Astrocyte (in vitro differentiated cells and primary cell): ENCODE measurements at regions not wholly inside any gene's neighbourhood (a gene's known extent, or its start where the extent isn't known, plus 50 kb on each side); places are given as distances from the start of the nearest gene placed in this dataset.

Experiments used
- DNase-seq: peaks from one replicate; pipeline ENCODE4 v3.0.0-alpha.2; 2010; ENCODE audit warnings: low read depth
- FAIRE-seq: peaks from 2 replicates; lab custom pipeline; 2011; peaks lifted over from hg19 to GRCh38; lab: Jason Lieb, UNC
- H2AFZ ChIP-seq: 2 replicates; pipeline ENCODE4 v1.6.0; 2012; ENCODE audit warnings: low read depth, low read length, inconsistent platforms
- H3K27ac ChIP-seq: 2 replicates; pipeline ENCODE4 v1.5.1; 2011; ENCODE audit warnings: low read depth, low read length, inconsistent platforms
- H3K27me3 ChIP-seq: 2 replicates; pipeline ENCODE4 v1.6.0; 2011; ENCODE audit warnings: low read length, inconsistent platforms; ENCODE audit not compliant: insufficient read depth
- H3K36me3 ChIP-seq: 2 replicates; pipeline ENCODE4 v1.5.1; 2011; ENCODE audit warnings: low read length, inconsistent platforms; ENCODE audit not compliant: insufficient read depth
- H3K4me1 ChIP-seq: 2 replicates; pipeline ENCODE4 v1.5.1; 2011; ENCODE audit warnings: low read length, inconsistent platforms; ENCODE audit not compliant: insufficient read depth
- H3K4me2 ChIP-seq: 2 replicates; pipeline ENCODE4 v1.6.0; 2012; ENCODE audit warnings: low read length, inconsistent platforms
- H3K4me3 ChIP-seq: 2 replicates; pipeline ENCODE4 v1.5.1; 2011; ENCODE audit warnings: low read depth, mild to moderate bottlenecking, low read length, inconsistent platforms; ENCODE audit not compliant: insufficient read depth
- H3K79me2 ChIP-seq: 2 replicates; pipeline ENCODE4 v1.6.0; 2012; ENCODE audit warnings: mild to moderate bottlenecking, low read length, inconsistent platforms; ENCODE audit not compliant: insufficient read depth
- H3K9ac ChIP-seq: 2 replicates; pipeline ENCODE4 v1.6.0; 2012; ENCODE audit warnings: mild to moderate bottlenecking, low read length, inconsistent platforms
- H3K9me3 ChIP-seq: 2 replicates; pipeline ENCODE4 v1.5.1; 2012; ENCODE audit warnings: low read depth, mild to moderate bottlenecking, low read length, inconsistent platforms; ENCODE audit not compliant: insufficient read depth
- H4K20me1 ChIP-seq: 2 replicates; pipeline ENCODE4 v1.6.0; 2012; ENCODE audit warnings: low read length, inconsistent platforms; ENCODE audit not compliant: insufficient read depth
- H3K27ac Mint-ChIP-seq: one replicate; pipeline ENCODE4 v1.8.0; 2021; ENCODE audit warnings: mild to moderate bottlenecking, mixed read lengths; ENCODE audit not compliant: unreplicated experiment
- H3K27me3 Mint-ChIP-seq: one replicate; pipeline ENCODE4 v1.8.0; 2021; ENCODE audit warnings: low read depth, mixed read lengths; ENCODE audit not compliant: unreplicated experiment
- H3K36me3 Mint-ChIP-seq: one replicate; pipeline ENCODE4 v1.8.0; 2021; ENCODE audit warnings: low read depth, mixed read lengths; ENCODE audit not compliant: unreplicated experiment
- H3K4me1 Mint-ChIP-seq: one replicate; pipeline ENCODE4 v1.8.0; 2021; ENCODE audit warnings: low read depth, mixed read lengths; ENCODE audit not compliant: unreplicated experiment
- H3K4me3 Mint-ChIP-seq: one replicate; pipeline ENCODE4 v1.8.0; 2021; ENCODE audit warnings: mild to moderate bottlenecking, moderate library complexity, mixed read lengths; ENCODE audit not compliant: unreplicated experiment
- H3K9me3 Mint-ChIP-seq: one replicate; pipeline ENCODE4 v1.8.0; 2021; ENCODE audit warnings: mild to moderate bottlenecking, mixed read lengths; ENCODE audit not compliant: unreplicated experiment
- CTCF ChIP-seq: IDR thresholded peaks from 2 replicates; pipeline ENCODE4 v1.5.1; 2011; ENCODE audit warnings: low read depth, mild to moderate bottlenecking, inconsistent platforms, low read length, moderate library complexity; ENCODE audit not compliant: insufficient read depth
- EZH2 ChIP-seq: IDR thresholded peaks from 2 replicates; pipeline ENCODE4 v1.6.1; 2012; ENCODE audit warnings: mild to moderate bottlenecking, low read length, inconsistent platforms; ENCODE audit not compliant: insufficient read depth

DNA sequence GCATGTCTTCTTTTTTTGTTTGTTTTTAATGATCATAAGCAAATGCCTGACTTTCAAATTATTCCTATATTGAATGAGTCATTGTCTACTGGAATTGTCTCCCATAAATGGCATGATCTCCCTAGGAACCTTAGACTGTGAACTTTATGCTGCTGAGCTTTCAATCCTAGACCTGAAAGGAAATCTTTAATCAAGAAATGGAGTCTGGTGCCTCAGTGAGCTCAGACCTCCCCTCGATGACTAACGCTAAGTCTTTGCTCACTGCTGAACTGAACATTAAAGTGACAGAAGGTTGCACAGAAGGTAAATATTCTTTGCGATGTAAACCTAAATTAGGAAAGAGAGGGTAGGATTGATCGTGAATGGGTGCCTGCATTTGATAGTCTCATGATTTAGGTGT lies 745.2 kb upstream of the WWC1 start:
- Histone ChIP-seq H3K9ac (no peak overlapping the region), H3K4me1 (no peaks in the 10 kb centered on the region), H3K36me3 (no peaks in the 10 kb centered on the region), H3K4me2 (no peak overlapping the region), H4K20me1 (no peaks in the 10 kb centered on the region), H3K9me3 (no peaks in the 10 kb centered on the region), H3K27me3 (no peaks in the 10 kb centered on the region), H3K4me3 (no peak overlapping the region), H2AFZ (no peak overlapping the region), H3K27ac (no peak overlapping the region), H3K79me2 (no peaks in the 10 kb centered on the region)
- peaks cover 15% of the 10 kb centered on the region for H3K4me1 Mint-ChIP-seq
- H3K36me3 Mint-ChIP-seq: no peaks in the 10 kb centered on the region
- no peak overlapping the region for H3K4me3 Mint-ChIP-seq
- H3K9me3 Mint-ChIP-seq: no peaks in the 10 kb centered on the region
- no peak for FAIRE-seq
- TF ChIP-seq EZH2: no peak
- no peak for TF ChIP-seq CTCF
- DNase-seq: no peak
- H3K27ac Mint-ChIP-seq: no peak overlapping the region
- H3K27me3 Mint-ChIP-seq: no peaks in the 10 kb centered on the region

DNA sequence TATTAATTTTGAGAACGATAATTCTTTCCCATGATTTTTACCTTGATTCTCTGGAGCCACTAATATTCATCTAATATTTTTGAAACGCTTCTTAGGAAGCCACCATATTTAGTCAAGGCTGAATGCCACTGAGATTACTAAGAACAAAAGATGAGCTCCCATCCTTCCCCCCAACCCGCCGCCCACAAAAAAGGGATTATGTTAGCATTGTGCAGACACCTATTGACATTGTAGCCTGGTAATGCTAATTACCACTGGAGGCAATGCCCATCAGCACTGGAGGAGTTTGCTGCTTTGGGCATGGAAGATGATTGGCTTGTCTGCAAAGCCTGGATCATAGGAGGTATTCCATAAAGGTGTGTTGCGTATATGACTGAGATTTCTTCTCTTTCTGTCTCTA lies 739.1 kb upstream of the WWC1 start:
- no peaks in the 10 kb centered on the region for H3K9me3 ChIP-seq
- H3K79me2 ChIP-seq: no peaks in the 10 kb centered on the region
- H3K36me3 ChIP-seq: no peaks in the 10 kb centered on the region
- Mint-ChIP-seq H3K27ac (no peak overlapping the region), H3K9me3 (no peaks in the 10 kb centered on the region), H3K4me3 (no peak overlapping the region), H3K27me3 (no peaks in the 10 kb centered on the region), H3K4me1 (peaks cover 11% of the 10 kb centered on the region), H3K36me3 (no peaks in the 10 kb centered on the region)
- H3K9ac ChIP-seq: no peak overlapping the region
- no peak overlapping the region for H3K4me2 ChIP-seq
- no peak overlapping the region for H3K4me3 ChIP-seq
- DNase-seq (no peak), FAIRE-seq (no peak)
- H4K20me1 ChIP-seq: no peaks in the 10 kb centered on the region
- H3K27me3 ChIP-seq: no peaks in the 10 kb centered on the region
- no peak overlapping the region for H2AFZ ChIP-seq
- no peak for TF ChIP-seq EZH2
- no peak for TF ChIP-seq CTCF
- H3K4me1 ChIP-seq: no peaks in the 10 kb centered on the region
- H3K27ac ChIP-seq: no peak overlapping the region

DNA sequence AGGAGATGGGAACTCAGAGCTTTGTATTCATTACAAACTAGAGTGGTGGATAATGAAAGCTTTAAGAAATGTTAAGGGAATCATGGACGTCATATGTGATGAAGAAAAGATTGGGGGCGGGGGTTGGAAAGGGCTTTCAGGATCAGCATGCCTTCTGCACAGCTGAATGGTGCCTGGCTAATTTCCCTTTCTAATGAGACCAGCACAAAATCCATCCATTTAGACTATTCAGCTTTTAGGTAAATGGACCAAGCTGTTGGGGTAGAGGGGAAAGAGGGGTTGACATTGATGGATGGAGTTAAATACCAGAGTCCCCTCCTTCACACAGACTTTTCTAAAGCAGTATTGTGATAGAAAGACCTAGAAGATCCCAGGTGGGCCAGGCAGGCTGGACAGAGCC lies 737.9 kb upstream of the WWC1 start:
- H3K9me3 ChIP-seq: no peaks in the 10 kb centered on the region
- no peak overlapping the region for H3K4me3 ChIP-seq
- no peaks in the 10 kb centered on the region for H3K4me1 ChIP-seq
- DNase-seq (no peak), FAIRE-seq (no peak)
- no peaks in the 10 kb centered on the region for H3K27me3 Mint-ChIP-seq
- H3K79me2 ChIP-seq: no peaks in the 10 kb centered on the region
- no peaks in the 10 kb centered on the region for H3K9me3 Mint-ChIP-seq
- no peaks in the 10 kb centered on the region for H3K27me3 ChIP-seq
- H3K27ac ChIP-seq: no peak overlapping the region
- no peak overlapping the region for H3K4me3 Mint-ChIP-seq
- H3K9ac ChIP-seq: no peak overlapping the region
- no peak overlapping the region for H3K27ac Mint-ChIP-seq
- H2AFZ ChIP-seq: no peak overlapping the region
- no peaks in the 10 kb centered on the region for H3K36me3 Mint-ChIP-seq
- no peaks in the 10 kb centered on the region for H4K20me1 ChIP-seq
- no peak overlapping the region for H3K4me2 ChIP-seq
- TF ChIP-seq CTCF: no peak
- TF ChIP-seq EZH2: no peak
- peaks cover 9% of the 10 kb centered on the region for H3K4me1 Mint-ChIP-seq
- no peaks in the 10 kb centered on the region for H3K36me3 ChIP-seq
